ENCODE measurements at regions not wholly inside any gene's neighbourhood (a gene's known extent, or its start where the extent isn't known, plus 50 kb on each side); places are given as distances from the start of the nearest gene placed in this dataset.
"Not testable (repeated sequence)": the region's sequence is repeated elsewhere in the genome, so short reads cannot be mapped to it uniquely, and the experiment has no call there.

DNA sequence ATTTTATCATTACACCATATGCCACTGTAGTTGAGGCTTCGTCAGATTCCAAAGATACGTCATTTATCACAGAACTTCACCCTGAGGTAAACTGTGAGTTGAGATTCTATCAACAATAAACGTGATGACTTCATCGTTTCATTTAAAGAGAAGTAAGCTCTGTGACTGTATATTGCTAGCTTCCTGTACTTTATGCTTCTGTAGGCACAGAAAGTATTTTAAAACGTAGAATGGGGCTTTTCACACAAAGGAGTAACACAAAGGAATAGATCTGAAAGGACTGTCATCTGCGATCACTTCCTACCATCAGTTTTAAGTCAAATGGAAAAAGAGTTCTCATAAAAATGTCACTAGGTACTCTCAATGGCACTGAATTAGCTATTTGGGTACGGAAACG lies 234.4 kb upstream of the MCHR2 start:
- Histone ChIP-seq H3K9ac (ENCODE audit: low read depth, low read length) (no peak overlapping the region), H3K4me1 (ENCODE audit: insufficient read depth, low read length) (peaks cover 24% of the 10 kb centered on the region; the same call in 1 of the 2 replicates), H3K4me3 (ENCODE audit: low read length) (peak overlapping the region; percentile 57), H3K9me3 (ENCODE audit: insufficient read depth, low read depth, low read length) (no peaks in the 10 kb centered on the region), H3K27ac (ENCODE audit: low read depth, low read length) (no peak overlapping the region), H3K36me3 (ENCODE audit: insufficient read depth, low read length) (no peaks in the 10 kb centered on the region), H3K27me3 (ENCODE audit: insufficient read depth, low read length) (peaks cover 10% of the 10 kb centered on the region; the same call in 1 of the 2 replicates)
- WGBS: 47% methylated on average over 8 of the region's 8 CpGs

DNA sequence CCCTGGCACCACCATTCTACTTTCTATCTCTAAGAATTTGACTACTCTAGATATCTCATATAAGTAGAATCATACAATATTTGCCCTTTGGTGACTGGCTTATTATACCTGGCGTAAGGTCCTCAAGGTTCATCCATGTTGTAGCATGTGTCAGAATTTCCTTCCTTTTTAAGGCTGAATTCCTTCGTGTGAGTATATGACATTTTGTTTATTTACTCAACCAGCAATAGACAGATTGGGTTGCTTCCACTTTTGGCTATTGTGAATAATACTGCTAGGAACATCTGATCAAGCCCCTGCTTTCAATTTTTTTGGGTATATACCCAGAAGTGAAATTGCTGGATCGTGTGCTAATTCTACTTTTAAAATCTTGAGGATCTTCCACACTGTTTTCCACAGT lies 232.8 kb upstream of the MCHR2 start:
- 97% methylated on average over 1 of the region's 3 CpGs for WGBS
- H3K27ac ChIP-seq (ENCODE audit: low read depth, low read length): no peak overlapping the region
- no peak overlapping the region for H3K9ac ChIP-seq (ENCODE audit: low read depth, low read length)
- H3K4me3 ChIP-seq (ENCODE audit: low read length): no peak overlapping the region
- peaks cover 10% of the 10 kb centered on the region; the same call in 1 of the 2 replicates for H3K27me3 ChIP-seq (ENCODE audit: insufficient read depth, low read length)
- H3K36me3 ChIP-seq (ENCODE audit: insufficient read depth, low read length): no peaks in the 10 kb centered on the region
- peaks cover 20% of the 10 kb centered on the region; the same call in 1 of the 2 replicates for H3K4me1 ChIP-seq (ENCODE audit: insufficient read depth, low read length)
- H3K9me3 ChIP-seq (ENCODE audit: insufficient read depth, low read depth, low read length): no peaks in the 10 kb centered on the region

GRCh38 chr6:100223952-100224351 lies 229.9 kb upstream of the MCHR2 start:
- not testable (repeated sequence) for H3K27ac ChIP-seq (ENCODE audit: low read depth, low read length); H3K4me3 ChIP-seq (ENCODE audit: low read length); H3K4me1 ChIP-seq (ENCODE audit: insufficient read depth, low read length); H3K9ac ChIP-seq (ENCODE audit: low read depth, low read length); H3K36me3 ChIP-seq (ENCODE audit: insufficient read depth, low read length); H3K9me3 ChIP-seq (ENCODE audit: insufficient read depth, low read depth, low read length)
- H3K27me3 ChIP-seq (ENCODE audit: insufficient read depth, low read length): peaks cover 10% of the 10 kb centered on the region; the same call in 1 of the 2 replicates
- WGBS: no CpG with 5 or more reads among the region's 1 CpG

DNA sequence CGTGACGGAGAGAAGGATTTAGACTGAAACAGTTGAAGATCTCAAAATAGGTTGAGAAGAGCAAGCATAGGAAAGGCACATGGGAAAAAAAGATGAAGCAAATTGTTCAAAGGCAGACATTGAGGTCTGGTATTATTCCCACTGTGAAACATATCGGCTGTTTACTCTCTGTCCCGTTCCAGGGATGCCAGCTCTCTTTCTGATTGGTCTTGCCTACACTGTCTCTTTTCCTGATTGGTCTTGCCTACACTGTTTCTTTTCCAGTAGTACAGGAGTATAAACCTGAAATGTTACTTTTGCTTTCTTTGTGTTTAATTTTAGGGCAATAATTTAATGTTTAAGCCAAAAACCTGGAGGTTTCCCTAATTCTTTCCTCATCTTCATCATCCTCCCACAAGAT lies 226.5 kb upstream of the MCHR2 start:
- no peaks in the 10 kb centered on the region for H3K36me3 ChIP-seq (ENCODE audit: insufficient read depth, low read length)

GRCh38 chr6:100217225-100218012 lies 223.4 kb upstream of the MCHR2 start:
- Histone ChIP-seq H3K4me3 (ENCODE audit: low read length) (no peak overlapping the region), H3K36me3 (ENCODE audit: insufficient read depth, low read length) (no peaks in the 10 kb centered on the region), H3K9me3 (ENCODE audit: insufficient read depth, low read depth, low read length) (no peaks in the 10 kb centered on the region), H3K27ac (ENCODE audit: low read depth, low read length) (no peak overlapping the region), H3K27me3 (ENCODE audit: insufficient read depth, low read length) (no peaks in the 10 kb centered on the region), H3K4me1 (ENCODE audit: insufficient read depth, low read length) (no peaks in the 10 kb centered on the region), H3K9ac (ENCODE audit: low read depth, low read length) (no peak overlapping the region)
- 100% methylated on average over 1 of the region's 2 CpGs for WGBS

More for the DNA sequence above, 226.5 kb upstream of the MCHR2 start:
- Histone ChIP-seq H3K27me3 (ENCODE audit: insufficient read depth, low read length) (no peaks in the 10 kb centered on the region), H3K4me1 (ENCODE audit: insufficient read depth, low read length) (no peaks in the 10 kb centered on the region), H3K9ac (ENCODE audit: low read depth, low read length) (no peak overlapping the region), H3K4me3 (ENCODE audit: low read length) (no peak overlapping the region), H3K27ac (ENCODE audit: low read depth, low read length) (no peak overlapping the region), H3K9me3 (ENCODE audit: insufficient read depth, low read depth, low read length) (no peaks in the 10 kb centered on the region)
- WGBS: 94% methylated on average over 4 of the region's 4 CpGs

DNA sequence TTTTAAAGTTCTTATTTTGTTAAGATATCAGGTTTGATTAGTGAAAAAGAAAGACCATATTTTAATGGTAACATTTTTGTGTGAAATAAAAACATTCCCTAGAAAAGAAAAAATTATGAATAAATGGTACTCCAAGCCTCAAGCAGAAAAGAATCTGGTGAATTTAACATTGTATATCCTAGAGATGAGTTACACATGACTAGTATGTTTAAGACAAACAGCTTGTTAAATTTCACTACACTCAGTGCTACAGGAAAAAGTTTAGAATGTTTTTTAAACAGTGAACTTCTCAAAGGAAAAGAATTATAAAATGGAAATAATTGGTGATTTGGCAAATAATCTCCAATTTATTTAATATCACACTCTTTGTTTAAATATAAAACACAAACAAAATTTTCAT lies 222.7 kb upstream of the MCHR2 start:
- Histone ChIP-seq H3K4me3 (ENCODE audit: low read length) (no peak overlapping the region), H3K27ac (ENCODE audit: low read depth, low read length) (no peak overlapping the region), H3K4me1 (ENCODE audit: insufficient read depth, low read length) (no peaks in the 10 kb centered on the region), H3K9me3 (ENCODE audit: insufficient read depth, low read depth, low read length) (no peaks in the 10 kb centered on the region), H3K36me3 (ENCODE audit: insufficient read depth, low read length) (no peaks in the 10 kb centered on the region), H3K9ac (ENCODE audit: low read depth, low read length) (no peak overlapping the region), H3K27me3 (ENCODE audit: insufficient read depth, low read length) (no peaks in the 10 kb centered on the region)

- no peak overlapping the region for H3K9ac ChIP-seq (ENCODE audit: low read depth, low read length)
- peaks cover 10% of the 10 kb centered on the region for H3K4me1 ChIP-seq (ENCODE audit: insufficient read depth, low read length)
- H3K4me3 ChIP-seq (ENCODE audit: low read length): no peak overlapping the region
- H3K36me3 ChIP-seq (ENCODE audit: insufficient read depth, low read length): no peaks in the 10 kb centered on the region
- H3K27me3 ChIP-seq (ENCODE audit: insufficient read depth, low read length): no peaks in the 10 kb centered on the region
- H3K9me3 ChIP-seq (ENCODE audit: insufficient read depth, low read depth, low read length): no peaks in the 10 kb centered on the region
- H3K27ac ChIP-seq (ENCODE audit: low read depth, low read length): no peak overlapping the region
Observed at GRCh38 chr6:100212131-100212530, 218.1 kb upstream of the MCHR2 start.

GRCh38 chr6:100210137-100211117 lies 216.4 kb upstream of the MCHR2 start:
- Histone ChIP-seq H3K4me3 (ENCODE audit: low read length) (no peak overlapping the region), H3K4me1 (ENCODE audit: insufficient read depth, low read length) (peaks cover 10% of the 10 kb centered on the region), H3K9me3 (ENCODE audit: insufficient read depth, low read depth, low read length) (no peaks in the 10 kb centered on the region), H3K36me3 (ENCODE audit: insufficient read depth, low read length) (no peaks in the 10 kb centered on the region), H3K9ac (ENCODE audit: low read depth, low read length) (no peak overlapping the region), H3K27ac (ENCODE audit: low read depth, low read length) (no peak overlapping the region), H3K27me3 (ENCODE audit: insufficient read depth, low read length) (no peaks in the 10 kb centered on the region)
- 76% methylated on average over 8 of the region's 9 CpGs for WGBS

- no peak overlapping the region for H3K4me3 ChIP-seq (ENCODE audit: low read length)
- H3K27me3 ChIP-seq (ENCODE audit: insufficient read depth, low read length): no peaks in the 10 kb centered on the region
- H3K36me3 ChIP-seq (ENCODE audit: insufficient read depth, low read length): no peaks in the 10 kb centered on the region
- H3K27ac ChIP-seq (ENCODE audit: low read depth, low read length): no peak overlapping the region
- no peak overlapping the region for H3K9ac ChIP-seq (ENCODE audit: low read depth, low read length)
- WGBS: 94% methylated on average over 1 of the region's 2 CpGs
- H3K9me3 ChIP-seq (ENCODE audit: insufficient read depth, low read depth, low read length): no peaks in the 10 kb centered on the region
- H3K4me1 ChIP-seq (ENCODE audit: insufficient read depth, low read length): peaks cover 10% of the 10 kb centered on the region
Observed at GRCh38 chr6:100209323-100210136, 215.5 kb upstream of the MCHR2 start.

DNA sequence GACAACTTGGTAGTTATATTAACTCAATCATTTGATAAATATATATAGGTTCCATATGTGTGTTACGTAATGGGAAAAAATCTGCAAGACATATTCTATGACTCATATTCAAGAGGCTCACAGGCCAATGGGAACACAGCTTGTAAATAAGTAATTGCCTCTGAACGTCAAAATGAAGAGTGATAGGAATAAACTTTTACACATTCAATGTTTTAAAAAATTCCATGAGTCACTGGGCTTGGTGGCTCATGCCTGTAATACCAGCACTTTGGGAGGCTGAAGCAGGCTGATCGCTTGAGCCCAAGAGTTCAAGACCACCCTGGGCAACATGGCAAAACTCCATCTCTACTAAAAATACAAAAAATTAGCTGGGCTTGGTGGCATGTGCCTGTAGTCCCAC lies 209.4 kb upstream of the MCHR2 start:
- 95% methylated on average over 1 of the region's 3 CpGs for WGBS
- no peak overlapping the region for H3K9ac ChIP-seq (ENCODE audit: low read depth, low read length)
- no peak overlapping the region for H3K27ac ChIP-seq (ENCODE audit: low read depth, low read length)

More for the DNA sequence above, 209.4 kb upstream of the MCHR2 start:
- Histone ChIP-seq H3K4me3 (ENCODE audit: low read length) (no peak overlapping the region), H3K4me1 (ENCODE audit: insufficient read depth, low read length) (no peaks in the 10 kb centered on the region), H3K27me3 (ENCODE audit: insufficient read depth, low read length) (no peaks in the 10 kb centered on the region), H3K9me3 (ENCODE audit: insufficient read depth, low read depth, low read length) (no peaks in the 10 kb centered on the region), H3K36me3 (ENCODE audit: insufficient read depth, low read length) (no peaks in the 10 kb centered on the region)
